A673 (cell line): ENCODE measurements at regions not wholly inside any gene's neighbourhood (a gene's known extent, or its start where the extent isn't known, plus 50 kb on each side); places are given as distances from the start of the nearest gene placed in this dataset.

Source experiments
- BruUV-seq: library from RNA; stranded (reverse); fragments of 400-500 nt; replicated peaks from 2 replicates; lab custom pipeline; 2021; lab: Mats Ljungman, UMichigan
- CTCF ChIA-PET: fragments of 300-600 bp; sonication (Branson Sonifier 250); formaldehyde crosslinking; loops from one replicate; lab custom pipeline; 2022; ENCODE audit warnings: antibody characterized with exemption; lab: Charles Lee
- POLR2A ChIA-PET: fragments of 300-600 bp; sonication (Branson Sonifier 250); formaldehyde crosslinking; loops from one replicate; lab custom pipeline; 2022; ENCODE audit warnings: antibody characterized with exemption; ENCODE audit not compliant: low non-redundant PET; lab: Charles Lee
- DNase-seq: peaks from one replicate; pipeline ENCODE4 v3.0.0-alpha.2; 2015; ENCODE audit warnings: low spot score
- H3K27ac ChIP-seq: fragments of 200-600 bp; sonication (generic); 2 replicates; pipeline ENCODE4 v1.5.1; 2016; ENCODE audit warnings: mixed run types, low read depth, mild to moderate bottlenecking, mixed read lengths, antibody characterized with exemption, low read length; ENCODE audit not compliant: poor library complexity, severe bottlenecking
- H3K27me3 ChIP-seq: fragments of 200-600 bp; sonication (generic); replicated peaks from 2 replicates; pipeline ENCODE4 v1.6.1; 2017; ENCODE audit warnings: mixed run types, low read depth, mild to moderate bottlenecking, mixed read lengths, antibody characterized with exemption, low read length; ENCODE audit not compliant: insufficient read depth, poor library complexity
- H3K36me3 ChIP-seq: fragments of 200-600 bp; sonication (generic); 2 replicates; pipeline ENCODE4 v1.6.1; 2016; ENCODE audit warnings: mixed run types, mild to moderate bottlenecking, mixed read lengths, antibody characterized with exemption, low read length; ENCODE audit not compliant: insufficient read depth, poor library complexity, severe bottlenecking
- H3K4me1 ChIP-seq: fragments of 200-600 bp; sonication (generic); 2 replicates; pipeline ENCODE4 v1.6.1; 2017; ENCODE audit warnings: mixed run types, mild to moderate bottlenecking, mixed read lengths, antibody characterized with exemption, low read length; ENCODE audit not compliant: insufficient read depth, poor library complexity, severe bottlenecking
- H3K4me3 ChIP-seq: fragments of 200-600 bp; sonication (generic); 2 replicates; pipeline ENCODE4 v1.5.1; 2016; ENCODE audit warnings: low read depth, mixed run types, mild to moderate bottlenecking, mixed read lengths, low read length; ENCODE audit not compliant: poor library complexity, severe bottlenecking
- H3K9me3 ChIP-seq: fragments of 200-600 bp; sonication (generic); 2 replicates; pipeline ENCODE4 v1.6.1; 2016; ENCODE audit warnings: mixed run types, low read depth, mild to moderate bottlenecking, mixed read lengths, antibody characterized with exemption, low read length; ENCODE audit not compliant: poor library complexity, severe bottlenecking
- CTCF ChIP-seq: fragments of 300-800, 200-600 bp; sonication (generic); conservative IDR thresholded peaks from 2 replicates; pipeline ENCODE4 v1.5.1; 2017; ENCODE audit warnings: low read depth, mild to moderate bottlenecking, antibody characterized with exemption, low read length, moderate library complexity, mixed read lengths
- EZH2 ChIP-seq: fragments of 200-600 bp; sonication (generic); IDR thresholded peaks from 2 replicates; pipeline ENCODE4 v1.6.1; 2017; ENCODE audit warnings: borderline replicate concordance, low read depth, mild to moderate bottlenecking, mixed read lengths, antibody characterized with exemption, low read length; ENCODE audit not compliant: poor library complexity, severe bottlenecking
- intact Hi-C: fragments of 100-400 bp; cut with micrococcal nuclease; formaldehyde crosslinking; loops from one replicate; pipeline ENCODE4 v1.10.0; 2022; ENCODE audit not compliant: unreplicated experiment

DNA sequence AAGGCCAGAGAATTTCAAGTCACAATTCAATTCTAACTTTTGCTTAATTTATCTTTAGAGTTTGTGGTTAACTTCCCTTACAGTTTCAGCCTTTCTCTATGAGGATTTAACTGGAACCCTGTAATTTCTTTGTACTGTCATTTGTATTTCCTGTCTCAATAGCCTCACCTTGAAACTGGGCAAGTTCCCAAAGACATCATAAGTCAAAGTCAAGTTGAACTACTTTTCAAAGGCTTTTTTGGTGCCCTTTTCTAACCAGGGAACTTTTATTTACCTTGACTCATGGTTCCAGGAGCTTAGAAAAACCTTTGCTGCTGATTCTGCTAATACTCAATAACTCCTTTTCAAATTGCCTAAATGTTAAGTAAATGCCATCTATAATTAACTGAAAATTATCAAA is 200.8 kb upstream of the KRR1 start:
- Histone ChIP-seq H3K27ac (no peak overlapping the region), H3K36me3 (no peaks in the 10 kb centered on the region), H3K27me3 (no peaks in the 10 kb centered on the region), H3K4me3 (no peak overlapping the region), H3K9me3 (no peaks in the 10 kb centered on the region), H3K4me1 (peaks cover 67% of the 10 kb centered on the region)
- no TSS peak for BruUV-seq
- intact Hi-C loops = no loop called here
- CTCF ChIA-PET = no interaction called here
- TF ChIP-seq EZH2 = no peak
- no peak for TF ChIP-seq CTCF
- POLR2A ChIA-PET = no interaction called here
- DNase-seq = no peak

- intact Hi-C loops = no loop called here
- BruUV-seq = no TSS peak
- no peak for DNase-seq
- ChIA-PET POLR2A (no interaction called here), CTCF (no interaction called here)
- no peaks in the 10 kb centered on the region for H3K36me3 ChIP-seq
- no peaks in the 10 kb centered on the region for H3K9me3 ChIP-seq
- H3K27me3 ChIP-seq = no peaks in the 10 kb centered on the region
- TF ChIP-seq EZH2 = no peak
- no peak for TF ChIP-seq CTCF
- peaks cover 72% of the 10 kb centered on the region for H3K4me1 ChIP-seq
- no peak overlapping the region for H3K27ac ChIP-seq
- H3K4me3 ChIP-seq = no peak overlapping the region
These were observed 199.9 kb upstream of the KRR1 start for GRCh38 chr12:75711271-75711670.

- H3K27ac ChIP-seq = no peak overlapping the region
These were observed 199.1 kb upstream of the KRR1 start for GRCh38 chr12:75710361-75711069.

More at GRCh38 chr12:75710361-75711069, 199.1 kb upstream of the KRR1 start:
- ChIA-PET CTCF (no interaction called here), POLR2A (interaction anchor here (0.7 kb wide), 1 partner anchor 11 kb away, joined by 3 read pairs; no protein-coding TSS in a partner anchor)
- TF ChIP-seq EZH2 (no peak), CTCF (no peak)
- Histone ChIP-seq H3K9me3 (no peaks in the 10 kb centered on the region), H3K4me3 (no peak overlapping the region), H3K27me3 (no peaks in the 10 kb centered on the region), H3K36me3 (no peaks in the 10 kb centered on the region), H3K4me1 (peaks cover 72% of the 10 kb centered on the region)
- intact Hi-C loops = no loop called here
- no peak for DNase-seq
- no TSS peak for BruUV-seq
